Caki2 (cell line): ENCODE measurements at regions not wholly inside any gene's neighbourhood (a gene's known extent, or its start where the extent isn't known, plus 50 kb on each side); places are given as distances from the start of the nearest gene placed in this dataset.
"Not testable (repeated sequence)": the region's sequence is repeated elsewhere in the genome, so short reads cannot be mapped to it uniquely, and the experiment has no call there.

Source experiments
- DNase-seq: peaks from one replicate; pipeline ENCODE4 v3.0.0-alpha.2; 2015; ENCODE audit warnings: low read depth
- in situ Hi-C: cut with HindIII; loops from 2 replicates; pipeline ENCODE4 v1.10.0; 2016; ENCODE audit warnings: low sequenced_read_pairs, low pct_unique_long_range_greater_than_20kb, mixed read lengths

- in situ Hi-C loops: no loop called here
- DNase-seq: no peak
Measured at GRCh38 chr2:185239491-185239890, 499.1 kb upstream of the FSIP2 start.

DNA sequence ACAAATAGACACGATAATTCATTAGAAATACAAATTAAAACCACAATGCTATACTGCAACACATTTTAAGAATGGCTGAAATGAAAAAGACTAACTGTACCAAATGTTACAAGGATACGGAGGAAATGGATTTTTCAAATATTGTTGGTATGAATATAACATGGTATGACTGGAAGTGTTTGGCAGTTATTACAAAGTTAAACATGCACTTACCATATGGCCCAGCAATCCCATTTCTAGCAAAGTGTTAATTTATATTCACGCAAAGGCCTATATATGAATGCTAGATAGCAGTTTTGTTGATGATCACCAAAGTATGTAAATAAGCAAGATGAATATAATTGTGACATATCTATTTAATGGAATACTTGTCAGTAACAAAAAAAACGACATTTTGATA, 497.8 kb upstream of the FSIP2 start:
- in situ Hi-C loops: no loop called here
- DNase-seq: no peak

- in situ Hi-C loops: no loop called here
- no peak for DNase-seq
Measured at GRCh38 chr2:185241556-185241955, 497.0 kb upstream of the FSIP2 start.

DNA sequence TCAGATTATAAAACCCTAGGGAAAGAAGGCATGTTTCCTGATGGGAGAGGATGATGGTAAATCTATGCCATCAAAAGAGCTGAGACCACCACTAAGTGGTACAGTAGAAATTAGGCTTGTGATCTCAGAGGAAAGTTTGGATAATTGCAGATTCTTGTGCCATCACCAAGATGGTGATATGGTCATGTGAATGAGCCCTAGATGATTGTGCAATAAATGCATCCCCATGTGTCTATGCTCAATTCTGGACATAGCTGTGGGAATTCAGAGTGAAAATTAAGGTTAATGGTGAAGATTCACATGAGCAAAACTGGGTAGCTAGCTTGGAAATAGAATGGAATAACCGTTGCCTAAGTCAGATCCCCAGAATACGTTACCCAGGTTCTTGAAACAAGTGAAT, 496.1 kb upstream of the FSIP2 start:
- DNase-seq: no peak
- in situ Hi-C loops: no loop called here

GRCh38 chr2:185245216-185245615, 493.4 kb upstream of the FSIP2 start:
- in situ Hi-C loops: no loop called here
- no peak for DNase-seq

DNA sequence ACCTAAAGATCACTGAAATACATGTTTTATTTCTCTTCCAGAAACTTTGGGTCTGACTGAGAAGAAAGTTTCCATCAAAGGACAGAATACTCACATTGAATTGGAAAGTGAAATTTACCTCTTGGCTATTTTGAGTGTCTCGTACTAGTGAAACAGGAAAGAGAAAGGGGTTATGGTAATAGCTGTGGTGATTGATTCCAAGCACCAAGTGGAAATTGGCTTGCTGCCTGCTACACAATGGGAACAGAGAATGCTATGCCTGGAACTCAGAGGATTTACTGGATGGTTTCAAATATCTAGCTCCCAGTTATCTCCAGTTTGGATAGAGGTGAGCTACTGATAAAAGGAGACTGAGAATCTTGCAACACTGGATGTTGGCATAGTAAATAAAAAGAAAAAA, 492.8 kb upstream of the FSIP2 start:
- DNase-seq: no peak
- in situ Hi-C loops: no loop called here

- in situ Hi-C loops: no loop called here
- DNase-seq: no peak
Measured at GRCh38 chr2:185246717-185247116, 491.9 kb upstream of the FSIP2 start.

- in situ Hi-C loops: no loop called here
- DNase-seq: peak; percentile 65
Measured at GRCh38 chr2:185255566-185255965, 483.0 kb upstream of the FSIP2 start.

DNA sequence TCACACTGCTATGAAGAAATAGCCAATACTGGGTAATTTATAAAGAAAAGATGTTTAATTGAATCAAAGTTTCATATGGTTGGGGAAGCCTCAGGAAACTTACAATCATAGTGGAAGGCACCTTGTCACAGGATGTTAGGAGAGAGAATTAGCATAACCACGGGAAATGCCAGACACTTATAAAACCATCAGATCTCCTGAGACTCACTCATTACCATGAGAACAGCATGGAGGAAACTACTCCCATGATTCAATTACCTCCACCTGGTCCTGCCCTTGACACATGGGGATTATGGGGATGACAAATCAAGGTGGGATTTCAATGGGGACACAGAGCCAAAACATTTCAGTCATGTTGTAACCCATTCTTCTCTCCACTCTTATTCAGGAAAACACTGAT, 472.9 kb upstream of the FSIP2 start:
- DNase-seq: no peak
- in situ Hi-C loops: no loop called here

GRCh38 chr2:185268651-185269050, 470.0 kb upstream of the FSIP2 start:
- in situ Hi-C loops: no loop called here
- no peak for DNase-seq

- no peak for DNase-seq
- in situ Hi-C loops: no loop called here
Measured at GRCh38 chr2:185274718-185275484, 463.7 kb upstream of the FSIP2 start.

- in situ Hi-C loops, DNase-seq: not testable (repeated sequence)
Measured at GRCh38 chr2:185275979-185276378, 462.6 kb upstream of the FSIP2 start.

GRCh38 chr2:185278761-185279160, 459.8 kb upstream of the FSIP2 start:
- in situ Hi-C loops: no loop called here
- DNase-seq: no peak

DNA sequence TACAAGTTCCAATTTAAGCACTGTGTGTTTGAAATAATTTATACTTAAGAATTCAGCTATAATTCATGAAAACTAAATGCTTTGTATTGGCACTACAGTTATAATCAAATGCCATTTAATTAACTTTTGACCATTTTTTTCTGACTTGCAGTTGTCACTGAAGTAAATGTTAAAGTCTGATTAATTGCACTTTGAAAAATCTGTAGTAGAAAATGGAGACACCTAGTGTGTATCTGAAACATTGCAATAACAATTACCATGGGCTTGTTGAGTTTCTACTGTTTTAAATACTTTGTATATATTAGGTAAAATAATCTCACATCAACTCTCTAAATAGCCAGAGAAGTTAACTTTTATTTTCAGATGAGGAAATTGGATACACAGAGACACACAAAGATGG, 458.6 kb upstream of the FSIP2 start:
- DNase-seq: peak; percentile 16
- in situ Hi-C loops: no loop called here

GRCh38 chr2:185284696-185285095, 453.9 kb upstream of the FSIP2 start:
- in situ Hi-C loops: no loop called here
- no peak for DNase-seq

DNA sequence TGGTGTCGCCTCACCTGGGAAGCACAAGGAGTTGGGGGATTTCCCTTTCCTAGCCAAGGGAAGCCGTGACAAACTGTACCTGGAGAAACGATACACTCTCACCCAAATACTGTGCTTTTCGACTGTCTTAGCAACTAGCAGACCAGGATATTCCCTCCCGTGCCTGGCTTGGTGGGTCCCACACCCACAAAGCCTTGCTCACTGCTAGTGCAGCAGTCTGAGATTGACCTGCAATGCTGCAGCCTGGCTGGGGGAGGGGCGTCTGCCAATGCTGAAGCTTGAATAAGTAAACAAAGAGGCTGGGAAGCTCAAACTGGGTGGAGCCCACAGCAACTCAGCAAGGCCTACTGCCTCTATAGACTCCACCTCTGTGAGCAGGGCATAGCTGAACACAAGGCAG, 448.6 kb upstream of the FSIP2 start:
- DNase-seq, in situ Hi-C loops: not testable (repeated sequence)

DNA sequence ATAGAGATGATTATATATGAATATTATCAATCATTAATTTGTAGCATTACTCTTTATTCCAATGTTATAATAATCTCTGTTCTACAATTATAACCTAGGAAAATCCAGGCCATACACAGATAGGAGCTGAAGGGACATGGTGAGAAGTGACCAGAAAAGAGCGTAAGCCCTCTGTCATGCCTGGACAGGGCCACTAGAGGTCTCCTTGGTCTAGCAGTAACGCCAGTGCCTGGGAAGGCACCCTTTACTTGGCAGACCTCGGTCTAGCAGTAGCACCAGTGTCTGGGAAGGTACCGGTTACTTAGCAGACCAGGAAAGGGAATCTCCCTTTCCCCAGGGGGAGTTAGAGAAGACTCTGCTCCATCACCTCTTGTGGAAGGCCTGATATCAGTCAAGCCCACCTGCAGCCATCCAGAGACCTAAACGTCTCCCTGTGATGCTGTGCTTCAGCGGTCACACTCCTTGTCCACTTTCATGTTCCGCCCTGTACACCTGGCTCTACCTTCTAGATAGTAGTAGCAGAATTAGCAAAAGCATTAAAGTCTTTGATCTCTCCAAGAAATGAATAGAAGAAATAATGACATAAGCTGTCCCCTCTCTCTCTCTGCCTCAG, 447.5 kb upstream of the FSIP2 start:
- in situ Hi-C loops: no loop called here
- peak; percentile 20 for DNase-seq

GRCh38 chr2:185299867-185300266, 438.7 kb upstream of the FSIP2 start:
- in situ Hi-C loops: no loop called here
- no peak for DNase-seq

GRCh38 chr2:185306119-185306518, 432.5 kb upstream of the FSIP2 start:
- in situ Hi-C loops: no loop called here
- DNase-seq: no peak

GRCh38 chr2:185316383-185316782, 422.2 kb upstream of the FSIP2 start:
- no peak for DNase-seq

More at GRCh38 chr2:185316383-185316782, 422.2 kb upstream of the FSIP2 start:
- in situ Hi-C loops: no loop called here
